AG20443 (cell line): ENCODE measurements at regions not wholly inside any gene's neighbourhood (a gene's known extent, or its start where the extent isn't known, plus 50 kb on each side); places are given as distances from the start of the nearest gene placed in this dataset.
"Not testable (repeated sequence)": the region's sequence is repeated elsewhere in the genome, so short reads cannot be mapped to it uniquely, and the experiment has no call there.

Source experiments
- DNase-seq: peaks from one replicate; pipeline ENCODE4 v3.0.0; 2012; ENCODE audit warnings: low spot score, mixed read lengths

DNA sequence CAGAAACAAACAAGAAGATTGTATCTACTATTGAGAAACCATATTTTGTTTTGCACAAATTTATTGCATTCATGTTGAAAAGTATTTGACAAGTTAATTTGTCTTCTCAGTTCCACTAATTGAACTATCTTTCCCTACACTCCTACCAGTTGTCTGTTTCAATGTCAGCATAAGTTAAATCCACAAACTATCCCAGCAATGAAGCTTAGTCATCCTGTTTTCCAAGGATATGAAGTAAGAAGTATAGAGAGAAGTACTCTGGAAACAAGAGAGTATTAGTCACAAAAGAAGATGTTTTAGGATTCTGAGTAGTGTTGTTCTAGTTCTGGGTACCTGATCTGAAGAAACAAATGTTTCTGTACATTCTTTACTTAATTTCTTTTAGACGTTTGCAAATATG lies 261.6 kb upstream of the ZNF804A start:
- DNase-seq: no peak

DNA sequence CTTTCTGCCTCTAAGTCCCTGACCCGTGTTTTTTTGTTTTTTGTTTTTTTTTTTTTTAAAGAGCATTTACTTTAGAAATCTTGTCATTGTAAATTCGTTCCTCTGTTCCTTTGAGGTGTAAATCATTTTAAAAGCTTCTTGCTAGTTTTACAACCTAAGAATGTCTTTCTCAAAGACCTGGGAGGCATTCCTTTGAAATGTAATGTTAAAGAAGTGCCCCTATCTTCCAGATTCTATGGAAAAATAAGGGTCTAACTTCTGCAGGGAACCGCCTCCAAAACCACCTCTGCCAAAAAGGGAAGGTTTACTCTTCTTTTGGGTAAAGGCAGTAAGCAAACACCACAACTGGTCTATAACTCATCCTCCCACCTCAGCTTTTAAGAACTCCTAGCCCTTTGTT lies 259.6 kb upstream of the ZNF804A start:
- no peak for DNase-seq

DNA sequence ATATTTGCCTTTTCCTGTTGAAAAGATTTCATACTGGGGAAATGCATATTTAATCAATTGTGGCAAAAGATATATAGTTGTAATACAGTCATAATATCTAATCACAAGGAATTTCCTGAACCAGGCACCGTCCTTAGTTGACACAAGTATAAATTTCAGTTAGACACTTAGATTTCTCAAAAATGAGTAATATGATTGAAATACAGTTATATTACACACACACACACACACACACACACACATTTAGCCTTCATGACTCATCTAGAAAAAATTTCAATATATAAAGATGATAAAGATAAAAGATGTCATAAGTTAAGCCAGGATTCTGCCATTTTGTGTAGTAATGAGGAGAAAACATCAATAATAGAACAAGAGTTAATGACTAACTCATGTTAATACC lies 258.4 kb upstream of the ZNF804A start:
- DNase-seq: no peak

DNA sequence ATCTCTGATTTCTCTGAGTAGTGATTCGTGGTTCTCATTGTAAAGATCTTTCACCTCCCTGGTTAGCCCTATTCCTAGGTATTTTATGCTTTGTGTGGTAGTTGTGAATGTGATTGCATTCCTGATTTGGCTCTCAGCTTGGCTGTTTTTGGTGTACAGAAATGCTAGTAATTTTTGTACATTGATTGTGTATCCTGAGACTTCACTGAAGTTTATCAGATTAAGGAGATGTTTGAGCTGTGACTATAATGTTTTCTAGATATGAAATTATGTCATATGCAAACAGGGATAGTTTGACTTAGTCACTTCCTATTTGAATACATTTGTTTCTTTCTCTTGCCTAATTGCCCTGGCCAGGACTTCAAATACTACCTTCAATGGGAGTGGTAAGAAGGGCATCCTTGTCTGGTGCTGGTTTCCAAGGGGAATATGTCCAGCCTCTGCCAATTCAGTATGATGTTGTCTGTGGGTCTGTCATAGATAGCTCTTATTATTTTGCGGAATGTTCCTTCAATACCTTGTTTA lies 251.9 kb upstream of the ZNF804A start:
- DNase-seq: no peak

DNA sequence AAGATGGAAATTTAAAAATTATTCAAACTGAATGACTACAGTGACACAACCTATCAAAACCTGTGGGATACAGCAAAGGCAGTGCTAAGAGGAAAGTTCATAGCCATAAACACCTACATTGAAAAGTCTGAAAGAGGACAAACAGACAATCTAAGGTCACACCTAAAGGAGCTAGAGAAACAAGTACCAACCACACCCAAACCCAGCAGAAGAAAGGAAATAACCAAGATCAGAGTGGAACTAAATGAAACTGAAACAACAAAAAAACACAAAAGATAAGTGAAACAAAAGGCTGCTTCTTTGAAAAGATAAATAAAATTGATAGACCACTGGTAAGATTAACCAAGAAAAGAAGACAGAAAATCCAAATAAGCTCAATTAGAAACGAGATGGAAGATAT lies 247.2 kb upstream of the ZNF804A start:
- DNase-seq: no peak

DNA sequence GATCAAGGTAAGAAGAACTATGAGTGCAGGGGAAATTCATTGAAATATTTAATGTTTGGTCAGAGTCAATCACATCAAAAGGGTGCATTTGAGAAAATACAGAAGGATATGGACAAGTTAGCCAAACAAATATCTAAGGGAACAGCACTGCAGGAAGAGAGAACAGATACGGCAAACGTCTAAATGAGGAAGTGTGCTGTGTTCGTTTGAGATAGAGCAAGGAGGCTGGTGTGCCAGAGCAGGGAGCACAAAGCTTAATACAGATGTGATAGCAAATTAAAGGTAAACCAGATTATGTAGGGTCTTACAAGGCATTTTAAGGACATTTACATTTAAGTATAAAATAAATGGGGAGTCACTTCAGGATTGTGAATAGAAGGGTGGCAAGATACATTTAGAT lies 241.3 kb upstream of the ZNF804A start:
- DNase-seq: no peak

DNA sequence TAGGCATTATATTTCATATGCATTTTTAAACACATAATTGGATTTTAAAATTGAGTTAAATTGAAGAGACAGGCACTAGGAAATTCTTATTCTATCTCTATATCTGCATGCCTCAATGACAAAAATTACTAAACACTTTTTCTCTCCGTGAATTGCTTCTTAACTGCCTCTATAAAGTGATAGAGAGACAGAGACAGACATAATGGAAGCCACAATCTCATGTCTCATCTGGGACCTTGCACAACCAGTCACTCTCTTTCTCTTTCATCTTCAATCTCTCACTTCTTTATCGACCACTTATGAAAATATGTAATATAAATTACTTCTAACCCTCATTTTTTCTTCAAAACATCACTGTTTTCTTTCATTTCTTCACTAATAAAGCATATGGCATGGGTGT lies 238.9 kb upstream of the ZNF804A start:
- DNase-seq: no peak

DNA sequence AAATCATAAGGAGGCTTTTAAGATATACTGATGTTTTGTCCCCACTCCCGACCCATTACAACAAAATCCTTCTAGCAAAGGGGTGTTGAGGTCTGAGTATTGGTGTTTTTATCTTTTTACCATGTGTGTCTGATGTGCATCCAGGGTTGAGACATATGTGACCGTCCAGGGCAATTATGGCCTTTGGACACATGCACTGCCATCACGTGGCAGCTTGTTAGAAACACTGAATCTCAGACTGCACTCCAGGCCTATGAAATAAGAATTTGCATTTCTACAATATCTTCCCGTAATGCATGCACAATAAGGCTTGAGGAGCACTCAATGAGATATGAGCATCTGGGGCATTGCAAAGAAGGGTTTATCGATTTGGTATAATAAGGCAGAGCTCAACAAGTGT lies 235.1 kb upstream of the ZNF804A start:
- no peak for DNase-seq

DNA sequence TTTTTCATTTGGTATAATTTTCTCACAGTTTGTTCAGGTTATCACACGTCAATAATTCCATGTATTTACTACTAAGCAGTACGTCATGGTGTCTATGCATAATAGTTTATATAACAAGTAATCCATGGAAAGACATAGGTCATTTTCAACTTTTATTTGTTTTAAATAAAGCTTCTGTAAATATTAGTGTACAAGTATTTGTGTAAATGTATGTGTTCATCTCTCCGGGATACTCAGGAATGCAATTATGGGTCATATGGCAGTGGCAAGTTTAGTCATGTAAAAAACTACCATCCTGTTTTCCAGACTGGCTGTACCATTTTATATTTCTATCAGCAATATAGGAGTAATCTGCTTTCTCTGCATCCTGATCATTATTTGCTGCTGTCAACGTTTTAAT lies 231.1 kb upstream of the ZNF804A start:
- no peak for DNase-seq

DNA sequence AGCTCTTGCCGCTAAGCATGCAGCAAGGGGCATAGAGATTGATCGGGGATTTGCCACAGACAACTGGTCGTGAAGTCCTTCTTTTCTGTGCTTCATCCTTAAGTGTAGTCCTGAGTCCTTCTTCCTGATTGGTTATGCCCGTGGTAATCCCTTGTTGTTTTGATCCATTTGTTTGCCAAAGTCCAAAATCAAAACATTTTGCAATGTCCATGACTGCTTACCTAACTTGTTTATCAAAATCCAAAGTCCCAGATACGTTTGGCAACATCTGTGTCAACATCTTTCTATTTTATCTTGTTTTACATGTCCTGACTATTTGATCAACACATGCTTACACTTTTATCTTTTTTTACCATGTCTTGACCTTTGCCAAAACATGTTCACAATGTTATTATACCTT lies 229.0 kb upstream of the ZNF804A start:
- no peak for DNase-seq

DNA sequence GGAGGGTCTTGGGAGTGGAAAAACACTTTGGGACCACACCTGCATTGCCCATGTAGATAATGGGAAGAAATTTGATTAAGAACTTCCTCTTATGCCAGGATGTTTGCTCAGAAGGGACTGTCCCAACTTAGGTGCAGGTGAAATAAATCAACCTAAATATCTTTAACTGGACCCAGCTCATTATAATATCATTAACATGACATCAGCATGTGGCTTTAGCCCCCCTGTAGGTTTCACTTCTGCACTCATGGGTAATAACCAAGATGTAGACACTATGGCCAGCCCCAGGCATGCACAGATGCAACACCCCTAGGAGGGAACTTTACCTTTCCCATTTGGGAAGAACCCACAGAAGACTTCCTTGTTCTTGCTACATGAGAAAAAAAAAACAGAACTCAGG lies 227.4 kb upstream of the ZNF804A start:
- no peak for DNase-seq

DNA sequence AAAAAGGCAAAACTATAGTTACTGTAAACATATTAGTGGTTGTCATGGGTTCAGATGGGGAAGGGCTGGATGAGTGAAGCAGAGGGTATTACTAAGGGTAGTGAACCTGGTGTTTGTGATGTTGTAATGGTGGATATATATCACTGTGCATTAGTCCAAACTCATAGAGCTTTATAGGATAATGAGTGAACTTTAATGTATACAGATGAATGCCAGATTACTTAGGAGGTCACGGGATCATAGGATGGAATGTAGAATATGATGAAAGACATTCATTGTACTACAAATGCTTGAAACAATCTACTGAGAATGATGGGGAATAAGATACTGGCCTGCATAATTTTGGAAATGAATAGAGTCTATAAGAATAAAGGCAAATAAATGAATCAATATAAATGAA lies 226.7 kb upstream of the ZNF804A start:
- no peak for DNase-seq

DNA sequence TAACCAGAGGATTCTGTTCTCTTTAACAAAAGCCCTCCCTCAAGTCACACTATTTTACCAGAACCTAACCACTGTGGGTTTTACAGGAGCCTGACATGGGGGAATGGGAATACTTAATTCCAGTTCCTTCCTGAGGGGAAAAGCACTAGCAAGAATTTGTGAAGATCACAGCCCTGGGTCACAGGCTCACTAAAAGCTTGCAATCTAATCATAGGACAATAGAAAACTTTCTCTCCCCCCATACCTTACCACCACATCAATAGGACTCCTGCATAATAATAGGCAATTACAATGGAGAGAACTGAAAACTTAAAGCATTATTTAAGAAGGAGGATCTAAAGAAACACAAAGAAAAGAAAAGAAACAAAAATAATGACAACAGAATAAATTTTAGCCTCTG lies 225.8 kb upstream of the ZNF804A start:
- no peak for DNase-seq

DNA sequence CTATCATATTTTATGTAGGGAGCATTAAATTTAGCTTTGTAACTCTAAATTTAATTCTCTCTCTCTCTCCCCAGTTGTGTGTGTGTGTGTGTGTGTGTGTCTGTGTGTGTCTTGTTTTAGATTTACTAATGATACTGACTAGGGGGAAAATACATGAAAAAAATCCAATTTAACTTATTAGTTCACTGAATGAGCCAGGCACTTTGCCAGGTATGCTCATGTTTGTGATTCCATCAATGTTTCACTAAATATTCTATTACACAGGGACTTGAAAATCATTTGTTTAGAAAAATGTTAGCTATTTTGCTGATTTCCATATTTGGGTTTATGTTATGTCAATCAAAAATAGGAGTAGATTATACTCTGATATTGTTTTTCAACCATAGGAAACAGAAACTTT lies 203.7 kb upstream of the ZNF804A start:
- no peak for DNase-seq

DNA sequence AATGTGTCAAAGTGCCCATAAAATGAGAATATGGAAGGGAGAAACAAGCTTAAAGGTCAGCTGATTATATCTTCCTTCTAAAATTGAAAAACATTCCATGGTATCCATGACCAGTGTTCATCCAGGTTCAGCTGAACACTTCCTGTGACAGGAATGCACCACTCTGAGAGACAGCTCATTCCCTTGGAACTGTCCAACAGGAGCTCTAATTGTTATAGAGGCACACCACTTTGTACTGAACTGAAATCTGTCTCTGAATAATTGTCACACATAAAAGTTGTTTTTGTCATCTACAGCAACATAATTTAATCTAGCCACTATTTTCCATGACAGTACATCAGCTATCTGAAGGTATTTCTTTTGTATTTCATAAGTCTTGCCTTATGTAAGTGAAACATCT lies 195.9 kb upstream of the ZNF804A start:
- no peak for DNase-seq

DNA sequence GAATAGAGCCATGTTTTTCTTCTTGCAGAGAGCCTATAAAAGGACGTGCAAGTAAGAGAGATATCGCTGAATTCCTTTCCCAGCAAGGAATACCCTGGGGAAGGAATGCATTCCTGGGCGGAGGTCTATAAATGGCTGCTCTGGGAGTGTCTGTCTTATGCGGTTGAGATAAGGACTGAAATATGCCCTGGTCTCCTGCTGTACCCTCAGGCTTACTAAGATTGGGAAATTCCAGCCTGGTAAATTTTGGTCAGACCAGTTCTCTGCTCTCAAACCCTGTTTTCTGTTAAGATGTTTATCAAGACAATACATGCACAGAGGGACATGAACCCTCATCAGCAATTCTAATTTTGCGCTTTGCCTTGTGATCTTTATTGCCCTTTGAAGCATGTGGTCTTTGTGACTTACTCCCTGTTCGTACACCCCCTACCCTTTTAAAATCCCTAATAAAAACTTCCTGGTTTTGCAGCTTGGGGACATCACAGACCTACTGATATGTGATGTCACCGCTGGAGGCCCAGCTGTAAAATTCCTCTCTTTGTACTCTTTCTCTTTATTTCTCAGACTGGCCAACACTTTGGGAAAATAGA lies 191.2 kb upstream of the ZNF804A start:
- DNase-seq: not testable (repeated sequence)

DNA sequence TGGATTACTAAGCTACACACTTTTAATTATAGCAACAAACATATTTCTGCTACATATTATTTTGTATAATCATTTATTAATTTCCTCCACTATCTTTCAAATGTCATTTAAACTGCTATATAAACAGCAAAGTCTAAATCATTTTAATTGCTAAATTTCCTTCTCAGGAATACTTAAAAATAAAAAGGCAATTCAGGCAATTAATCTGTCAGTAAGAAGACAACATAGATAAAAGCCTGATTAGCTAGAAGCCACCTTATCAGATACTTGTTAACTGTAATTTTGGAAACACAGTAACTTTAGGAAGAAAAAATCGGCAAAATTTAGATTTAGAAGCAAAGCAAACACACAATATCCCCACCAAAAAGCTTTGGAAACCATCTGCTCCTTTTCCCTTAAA lies 188.2 kb upstream of the ZNF804A start:
- DNase-seq: no peak

DNA sequence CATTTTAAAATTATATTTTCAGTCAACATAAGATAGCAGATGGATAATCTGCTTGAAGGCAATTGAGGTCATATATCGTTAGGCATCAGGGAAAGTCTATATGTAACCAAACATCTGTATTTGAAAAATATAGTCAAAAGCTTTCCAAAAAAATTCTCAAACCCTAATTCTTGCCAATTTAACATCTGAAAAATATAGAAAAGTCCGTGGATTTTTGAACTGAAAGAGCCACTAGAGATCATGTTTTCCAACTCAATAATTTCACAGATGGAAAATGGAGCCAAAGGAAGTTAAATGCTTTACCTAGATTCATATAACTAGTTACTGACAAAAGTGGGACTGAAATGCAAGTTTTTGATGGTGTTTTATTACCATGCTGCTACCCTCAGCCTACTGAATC lies 185.1 kb upstream of the ZNF804A start:
- DNase-seq: no peak

DNA sequence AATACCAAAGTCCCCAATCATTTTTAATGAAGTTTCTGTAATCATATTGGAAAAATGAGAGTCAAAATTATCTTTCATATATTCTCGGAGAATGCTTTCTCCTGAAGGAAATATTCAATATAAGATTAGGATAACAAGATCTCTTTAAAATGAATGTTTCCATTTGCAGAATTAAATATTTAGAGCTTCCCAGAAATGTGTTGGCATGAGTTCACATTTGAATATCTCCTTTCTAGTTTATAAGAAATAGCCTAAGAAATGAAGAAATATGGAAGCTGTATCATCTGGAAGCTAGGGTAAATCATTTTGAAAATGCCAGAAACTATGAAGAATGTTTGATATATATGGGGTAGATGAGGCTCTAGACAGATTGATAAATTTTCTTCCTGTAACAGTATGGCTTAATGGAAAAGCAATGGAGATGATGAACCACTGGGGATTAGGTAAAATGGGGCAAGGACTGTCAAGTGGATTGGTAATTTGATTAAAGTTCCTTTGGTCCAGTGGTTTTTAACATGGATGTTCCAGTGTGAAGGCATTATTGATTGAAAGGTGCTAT lies 184.6 kb upstream of the ZNF804A start:
- no peak for DNase-seq

DNA sequence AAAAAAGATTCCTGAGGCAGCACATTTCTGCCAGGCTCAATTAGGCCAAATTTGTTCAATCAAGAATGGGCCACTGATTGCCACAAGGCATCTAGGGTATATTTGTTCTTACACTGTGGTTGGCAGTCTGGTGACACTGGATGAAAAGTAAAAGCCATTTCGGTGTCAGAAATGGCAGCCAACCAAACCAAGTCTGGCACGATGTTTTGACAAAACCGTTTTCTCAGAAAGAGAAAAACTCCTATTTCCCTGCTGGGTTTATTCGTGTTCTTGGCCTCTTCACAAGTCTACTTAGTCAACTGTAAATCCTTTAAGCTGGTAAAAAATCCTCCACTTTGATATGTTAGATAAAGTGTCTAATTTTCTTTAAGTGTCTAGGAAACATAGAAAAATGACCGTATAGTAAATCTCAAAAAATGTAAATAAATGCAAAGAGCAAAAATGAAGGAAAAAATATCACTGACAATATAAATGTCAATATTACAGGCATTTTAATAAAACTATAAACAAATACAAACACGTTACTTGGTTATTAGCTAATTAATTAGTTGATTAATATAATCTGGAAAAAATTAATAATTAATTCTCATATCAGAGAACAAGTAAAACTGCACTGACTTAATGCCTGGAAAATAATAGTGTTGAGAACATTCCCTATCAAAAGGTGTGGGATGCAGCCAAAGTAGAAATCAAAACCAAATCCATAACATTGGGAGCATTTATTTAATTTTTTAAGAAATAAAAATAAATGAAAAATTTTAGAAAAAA lies 182.0 kb upstream of the ZNF804A start:
- no peak for DNase-seq

DNA sequence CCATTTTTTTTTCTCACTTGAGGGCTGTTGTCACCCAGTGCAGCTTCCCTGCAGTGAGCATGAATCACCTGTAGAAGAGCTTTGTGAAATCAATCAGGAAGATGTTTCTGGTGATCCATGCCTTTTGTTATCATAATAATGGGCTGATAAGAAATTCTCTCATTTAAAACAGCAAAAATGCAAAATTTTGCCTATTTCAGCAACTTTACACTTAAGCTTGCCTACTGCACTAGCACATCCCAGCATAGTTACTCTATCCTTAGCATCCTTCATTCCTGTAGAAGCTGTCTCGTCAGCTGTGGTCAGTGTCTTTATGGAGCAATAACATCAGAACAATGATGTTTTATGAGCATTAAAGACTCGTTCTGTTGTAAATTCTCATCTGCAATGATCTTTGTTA lies 178.6 kb upstream of the ZNF804A start:
- DNase-seq: no peak

DNA sequence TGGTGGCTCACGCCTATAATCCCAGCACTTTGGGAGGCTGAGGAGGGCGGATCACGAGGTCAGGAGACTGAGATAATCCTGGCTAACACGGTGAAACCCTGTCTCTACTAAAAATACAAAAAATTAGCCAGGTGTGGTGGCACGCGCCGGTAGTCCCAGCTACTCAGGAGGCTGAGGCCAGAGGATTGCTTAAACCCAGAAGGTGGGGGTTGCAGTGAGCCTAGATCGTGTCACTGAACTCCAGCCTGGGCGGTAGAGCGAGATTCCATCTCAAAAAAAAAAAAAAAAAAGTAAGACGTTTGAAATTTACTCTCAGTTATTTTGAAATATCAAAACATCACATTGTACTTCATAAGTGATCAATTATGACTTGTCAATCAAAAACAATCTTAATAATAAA lies 176.9 kb upstream of the ZNF804A start:
- DNase-seq: not testable (repeated sequence)

DNA sequence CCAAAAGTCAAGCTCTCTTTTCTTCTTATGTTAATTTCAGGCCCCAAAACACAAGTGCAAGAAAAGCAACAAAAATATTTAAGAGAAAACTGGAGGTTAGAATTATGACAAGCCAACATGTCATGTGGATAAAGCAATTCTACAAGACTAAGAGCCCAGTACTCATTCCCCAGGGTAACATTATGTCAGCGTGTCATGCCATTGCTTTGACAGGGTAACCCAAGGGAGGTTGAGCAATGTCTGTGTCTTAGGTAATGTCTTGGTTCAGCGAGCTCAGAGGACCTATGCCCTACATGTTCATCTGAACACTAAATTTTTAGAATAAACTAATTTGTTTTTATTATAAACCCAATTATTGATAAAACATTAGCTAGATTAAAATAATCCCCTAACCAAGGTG lies 173.2 kb upstream of the ZNF804A start:
- DNase-seq: no peak

DNA sequence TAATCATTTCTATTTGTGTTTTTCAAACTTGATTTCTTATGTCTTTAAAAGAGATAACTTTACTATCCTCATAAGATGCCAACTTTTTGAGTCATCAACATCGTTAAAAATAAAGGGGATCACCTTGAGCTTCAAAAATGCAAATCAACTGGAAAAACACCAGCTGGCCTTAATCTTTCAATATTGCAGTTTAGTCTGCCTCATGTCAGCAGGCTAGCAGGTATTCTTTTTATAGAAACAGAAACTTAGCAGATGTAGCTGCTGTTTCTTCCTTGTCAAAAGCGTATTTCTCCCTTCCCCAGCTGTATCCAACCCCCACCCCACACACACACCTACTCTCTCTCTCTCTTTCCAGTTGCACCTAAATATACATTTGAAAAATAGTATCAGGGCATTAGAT lies 154.1 kb upstream of the ZNF804A start:
- DNase-seq: no peak
